ENCODE measurements at regions not wholly inside any gene's neighbourhood (a gene's known extent, or its start where the extent isn't known, plus 50 kb on each side); places are given as distances from the start of the nearest gene placed in this dataset.

DNA sequence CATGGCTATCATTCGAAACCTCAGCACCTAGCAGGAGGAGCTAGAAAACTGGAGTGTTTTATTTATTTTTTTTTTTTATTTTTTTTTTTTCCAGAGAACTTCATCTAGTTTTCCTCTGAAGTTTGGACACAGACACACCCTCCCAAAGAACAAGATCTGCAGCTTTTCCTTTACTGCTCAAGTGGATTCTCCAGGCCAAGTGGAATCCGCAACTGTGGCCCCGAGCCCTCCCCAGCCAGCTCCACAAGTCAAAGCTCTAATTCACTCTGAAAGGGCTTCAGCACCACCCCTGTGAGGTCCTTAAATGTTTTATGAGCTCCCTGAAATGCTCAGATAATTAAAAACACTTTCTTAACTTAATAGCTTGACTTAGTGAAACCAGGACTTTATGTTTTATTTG, 332.1 kb upstream of the DYNLRB2 start:
- no peaks in the 10 kb centered on the region for H3K9me3 ChIP-seq
- no TSS peak for BruUV-seq (replicated peaks)
- Mint-ChIP-seq H3K4me3 (ENCODE audit: unreplicated experiment) (no peak overlapping the region), H3K27me3 (ENCODE audit: insufficient read depth, unreplicated experiment) (no peaks in the 10 kb centered on the region), H3K4me1 (ENCODE audit: low read depth, unreplicated experiment) (peaks cover 11% of the 10 kb centered on the region), H3K27ac (ENCODE audit: unreplicated experiment) (no peak overlapping the region), H3K9me3 (ENCODE audit: unreplicated experiment) (peaks cover 8% of the 10 kb centered on the region), H3K36me3 (ENCODE audit: insufficient read depth, unreplicated experiment) (no peaks in the 10 kb centered on the region)
- no peak for TF ChIP-seq CTCF (IDR thresholded peaks at IDR 0.05; ENCODE audit: insufficient read depth in 1 of 2, low read depth in 1 of 2, low read length in 1 of 2, severe bottlenecking in 1 of 2, unreplicated experiment in 1 of 2)
- H3K4me3 ChIP-seq (ENCODE audit: low read depth, low read length) = no peak overlapping the region
- H3K36me3 ChIP-seq (ENCODE audit: control insufficient read depth, insufficient read depth, low read length) = no peaks in the 10 kb centered on the region
- H3K4me1 ChIP-seq = no peaks in the 10 kb centered on the region
- DNase-seq = no peak
- intact Hi-C loops (cut with micrococcal nuclease; ENCODE audit: unreplicated experiment) = no loop called here
- CTCF ChIA-PET = no interaction called here
- POLR2A ChIA-PET = no interaction called here
- no peaks in the 10 kb centered on the region for H3K27me3 ChIP-seq (replicated peaks; ENCODE audit: control insufficient read depth, insufficient read depth, low read length)

DNA sequence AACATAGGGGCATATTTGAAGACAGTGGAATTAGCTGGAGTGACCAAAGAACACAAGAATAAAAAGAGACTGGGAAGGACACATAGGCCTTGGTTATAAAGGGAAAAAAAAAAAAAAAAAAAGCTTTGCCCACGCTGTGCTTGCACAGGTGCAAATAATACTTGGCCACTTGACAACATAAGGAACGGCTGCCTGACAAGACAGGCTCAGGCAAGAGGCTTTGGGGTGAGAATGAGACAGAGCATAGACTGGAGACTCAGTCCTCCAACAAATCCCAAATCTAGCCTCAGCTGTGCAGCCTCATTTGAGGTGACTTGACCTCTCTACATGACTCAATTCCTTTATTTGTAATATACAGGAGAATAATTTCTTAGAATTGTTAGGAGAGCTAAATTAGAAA, 332.8 kb upstream of the DYNLRB2 start:
- POLR2A ChIA-PET = no interaction called here
- Mint-ChIP-seq H3K36me3 (ENCODE audit: insufficient read depth, unreplicated experiment) (no peaks in the 10 kb centered on the region), H3K27ac (ENCODE audit: unreplicated experiment) (no peak overlapping the region), H3K4me3 (ENCODE audit: unreplicated experiment) (no peak overlapping the region), H3K4me1 (ENCODE audit: low read depth, unreplicated experiment) (peaks cover 13% of the 10 kb centered on the region), H3K9me3 (ENCODE audit: unreplicated experiment) (peaks cover 8% of the 10 kb centered on the region), H3K27me3 (ENCODE audit: insufficient read depth, unreplicated experiment) (no peaks in the 10 kb centered on the region)
- no peak for DNase-seq
- H3K4me1 ChIP-seq = no peaks in the 10 kb centered on the region
- no TSS peak for BruUV-seq (replicated peaks)
- H3K36me3 ChIP-seq (ENCODE audit: control insufficient read depth, insufficient read depth, low read length) = no peaks in the 10 kb centered on the region
- H3K4me3 ChIP-seq (ENCODE audit: low read depth, low read length) = no peak overlapping the region
- TF ChIP-seq CTCF (IDR thresholded peaks at IDR 0.05; ENCODE audit: insufficient read depth in 1 of 2, low read depth in 1 of 2, low read length in 1 of 2, severe bottlenecking in 1 of 2, unreplicated experiment in 1 of 2) = no peak
- intact Hi-C loops (cut with micrococcal nuclease; ENCODE audit: unreplicated experiment) = no loop called here
- H3K9me3 ChIP-seq = no peaks in the 10 kb centered on the region
- CTCF ChIA-PET = no interaction called here
- H3K27me3 ChIP-seq (replicated peaks; ENCODE audit: control insufficient read depth, insufficient read depth, low read length) = no peaks in the 10 kb centered on the region

GRCh38 chr16:80203821-80204220, 337.0 kb upstream of the DYNLRB2 start:
- Histone ChIP-seq H3K9me3 (no peaks in the 10 kb centered on the region), H3K36me3 (ENCODE audit: control insufficient read depth, insufficient read depth, low read length) (no peaks in the 10 kb centered on the region), H3K4me1 (peaks cover 23% of the 10 kb centered on the region), H3K4me3 (ENCODE audit: low read depth, low read length) (no peak overlapping the region), H3K27me3 (replicated peaks; ENCODE audit: control insufficient read depth, insufficient read depth, low read length) (no peaks in the 10 kb centered on the region)
- CTCF ChIA-PET = no interaction called here
- no TSS peak for BruUV-seq (replicated peaks)
- Mint-ChIP-seq H3K4me1 (ENCODE audit: low read depth, unreplicated experiment) (peaks cover 20% of the 10 kb centered on the region), H3K27me3 (ENCODE audit: insufficient read depth, unreplicated experiment) (no peaks in the 10 kb centered on the region), H3K27ac (ENCODE audit: unreplicated experiment) (no peak overlapping the region), H3K4me3 (ENCODE audit: unreplicated experiment) (no peak overlapping the region), H3K9me3 (ENCODE audit: unreplicated experiment) (peaks cover 18% of the 10 kb centered on the region), H3K36me3 (ENCODE audit: insufficient read depth, unreplicated experiment) (no peaks in the 10 kb centered on the region)
- POLR2A ChIA-PET = no interaction called here
- DNase-seq = peak in 1 of 2 experiments; percentile 14
- no peak for TF ChIP-seq CTCF (IDR thresholded peaks at IDR 0.05; ENCODE audit: insufficient read depth in 1 of 2, low read depth in 1 of 2, low read length in 1 of 2, severe bottlenecking in 1 of 2, unreplicated experiment in 1 of 2)
- intact Hi-C loops (cut with micrococcal nuclease; ENCODE audit: unreplicated experiment) = loop anchor here (5.0 kb wide), 1 partner anchor 98 kb away; no protein-coding TSS in a partner anchor

All from Caco-2 (cell line).